Ectodermal cell (in vitro differentiated cells): ENCODE measurements at regions not wholly inside any gene's neighbourhood (a gene's known extent, or its start where the extent isn't known, plus 50 kb on each side); places are given as distances from the start of the nearest gene placed in this dataset.
"Not testable (repeated sequence)": the region's sequence is repeated elsewhere in the genome, so short reads cannot be mapped to it uniquely, and the experiment has no call there.

ENCODE experiments used
- H3K27ac ChIP-seq: 2 replicates; pipeline ENCODE4 v1.7.0; 2013; ENCODE audit warnings: mild to moderate bottlenecking, low read depth, low read length; ENCODE audit not compliant: insufficient read depth, poor library complexity, severe bottlenecking
- H3K27me3 ChIP-seq: 2 replicates; pipeline ENCODE4 v1.7.0; 2013; ENCODE audit warnings: mild to moderate bottlenecking, low read length; ENCODE audit not compliant: insufficient read depth, control insufficient read depth, poor library complexity, severe bottlenecking
- H3K36me3 ChIP-seq: one replicate; pipeline ENCODE4 v1.7.0; 2013; ENCODE audit warnings: low read length; ENCODE audit not compliant: control insufficient read depth, insufficient read depth
- H3K4me1 ChIP-seq: one replicate; pipeline ENCODE4 v1.7.0; 2013; ENCODE audit warnings: low read length; ENCODE audit not compliant: control insufficient read depth, insufficient read depth
- H3K4me3 ChIP-seq: 2 replicates; pipeline ENCODE4 v1.7.0; 2013; ENCODE audit warnings: low read depth, low read length, control low read depth; ENCODE audit not compliant: insufficient read depth
- H3K9me3 ChIP-seq: 2 replicates; pipeline ENCODE4 v1.7.0; 2013; ENCODE audit warnings: mild to moderate bottlenecking, low read length, moderate library complexity; ENCODE audit not compliant: control insufficient read depth
- WGBS, 2 experiments: methylation state at CpG; one replicate each; pipeline ENCODE4 v1.1.7; 2013; ENCODE audit warnings: missing lambda C conversion rate in 2 of 2; 5-methylcytosine and 5-hydroxymethylcytosine counted together

GRCh38 chr20:43404878-43405277 lies 52.8 kb upstream of the SRSF6 start:
- WGBS, 2 experiments = 21 to 24% methylated on average over 3 of the region's 3 CpGs
- H3K4me3 ChIP-seq = no peak overlapping the region
- H3K27ac ChIP-seq = no peak overlapping the region
- peaks cover 6% of the 10 kb centered on the region for H3K27me3 ChIP-seq
- H3K9me3 ChIP-seq = no peaks in the 10 kb centered on the region
- no peaks in the 10 kb centered on the region for H3K4me1 ChIP-seq
- no peaks in the 10 kb centered on the region for H3K36me3 ChIP-seq

GRCh38 chr20:43400882-43401281 lies 56.8 kb upstream of the SRSF6 start:
- H3K27me3 ChIP-seq, H3K4me3 ChIP-seq, H3K36me3 ChIP-seq, H3K27ac ChIP-seq, H3K9me3 ChIP-seq, H3K4me1 ChIP-seq: not testable (repeated sequence)
- WGBS, 2 experiments = 96 to 99% methylated on average over 5 of the region's 6 CpGs

GRCh38 chr20:43398676-43399324 lies 58.9 kb upstream of the SRSF6 start:
- no peak overlapping the region for H3K4me3 ChIP-seq
- 91 to 92% methylated on average over 8 of the region's 8 CpGs for WGBS, 2 experiments

GRCh38 chr20:43397147-43397546 lies 60.5 kb upstream of the SRSF6 start:
- Histone ChIP-seq H3K4me3 (no peak overlapping the region), H3K36me3 (no peaks in the 10 kb centered on the region), H3K4me1 (no peaks in the 10 kb centered on the region), H3K27me3 (no peaks in the 10 kb centered on the region), H3K27ac (no peak overlapping the region), H3K9me3 (no peaks in the 10 kb centered on the region)
- 98 to 100% methylated on average over 1 to 2 of the region's 2 CpGs for WGBS, 2 experiments

More at GRCh38 chr20:43398676-43399324, 58.9 kb upstream of the SRSF6 start:
- H3K27me3 ChIP-seq = no peaks in the 10 kb centered on the region
- no peaks in the 10 kb centered on the region for H3K4me1 ChIP-seq
- H3K9me3 ChIP-seq = no peaks in the 10 kb centered on the region
- no peak overlapping the region for H3K27ac ChIP-seq
- H3K36me3 ChIP-seq = no peaks in the 10 kb centered on the region

- 80 to 90% methylated on average over 3 of the region's 3 CpGs for WGBS, 2 experiments
- Histone ChIP-seq H3K36me3 (no peaks in the 10 kb centered on the region), H3K9me3 (no peaks in the 10 kb centered on the region), H3K27me3 (no peaks in the 10 kb centered on the region), H3K4me3 (no peak overlapping the region), H3K27ac (no peak overlapping the region), H3K4me1 (no peaks in the 10 kb centered on the region)
Measured at GRCh38 chr20:43393052-43393451, 64.6 kb upstream of the SRSF6 start.

- Histone ChIP-seq H3K27ac (no peak overlapping the region), H3K27me3 (no peaks in the 10 kb centered on the region), H3K36me3 (no peaks in the 10 kb centered on the region), H3K4me3 (no peak overlapping the region), H3K9me3 (no peaks in the 10 kb centered on the region), H3K4me1 (no peaks in the 10 kb centered on the region)
- WGBS, 2 experiments = 90 to 93% methylated on average over 5 of the region's 5 CpGs
Measured at GRCh38 chr20:43392561-43392960, 65.1 kb upstream of the SRSF6 start.

- H3K27ac ChIP-seq = no peak overlapping the region
- H3K36me3 ChIP-seq = no peaks in the 10 kb centered on the region
- H3K9me3 ChIP-seq = no peaks in the 10 kb centered on the region
- no peaks in the 10 kb centered on the region for H3K4me1 ChIP-seq
- H3K27me3 ChIP-seq = no peaks in the 10 kb centered on the region
- 41 to 45% methylated on average over 25 of the region's 26 CpGs for WGBS, 2 experiments
- H3K4me3 ChIP-seq = no peak overlapping the region
Measured at GRCh38 chr20:43389839-43390626, 67.7 kb upstream of the SRSF6 start.

- 65 to 70% methylated on average over 6 of the region's 6 CpGs for WGBS, 2 experiments
- H3K36me3 ChIP-seq = no peaks in the 10 kb centered on the region
- H3K27ac ChIP-seq = no peak overlapping the region
- H3K9me3 ChIP-seq = no peaks in the 10 kb centered on the region
- H3K27me3 ChIP-seq = no peaks in the 10 kb centered on the region
- no peak overlapping the region for H3K4me3 ChIP-seq
- no peaks in the 10 kb centered on the region for H3K4me1 ChIP-seq
Measured at GRCh38 chr20:43389211-43389610, 68.5 kb upstream of the SRSF6 start.

- Histone ChIP-seq H3K4me1 (no peaks in the 10 kb centered on the region), H3K27ac (no peak overlapping the region), H3K4me3 (no peak overlapping the region), H3K36me3 (no peaks in the 10 kb centered on the region), H3K27me3 (no peaks in the 10 kb centered on the region), H3K9me3 (no peaks in the 10 kb centered on the region)
- WGBS, 2 experiments = 86 to 87% methylated on average over 13 of the region's 14 CpGs
Measured at GRCh38 chr20:43388268-43389002, 69.3 kb upstream of the SRSF6 start.

GRCh38 chr20:43387737-43388136 lies 70.0 kb upstream of the SRSF6 start:
- Histone ChIP-seq H3K36me3 (no peaks in the 10 kb centered on the region), H3K9me3 (no peaks in the 10 kb centered on the region), H3K27ac (no peak overlapping the region), H3K4me3 (no peak overlapping the region), H3K27me3 (no peaks in the 10 kb centered on the region), H3K4me1 (no peaks in the 10 kb centered on the region)
- 79 to 83% methylated on average over 4 of the region's 4 CpGs for WGBS, 2 experiments
